ENCODE measurements at regions not wholly inside any gene's neighbourhood (a gene's known extent, or its start where the extent isn't known, plus 50 kb on each side); places are given as distances from the start of the nearest gene placed in this dataset.
"Not testable (repeated sequence)": the region's sequence is repeated elsewhere in the genome, so short reads cannot be mapped to it uniquely, and the experiment has no call there.

DNA sequence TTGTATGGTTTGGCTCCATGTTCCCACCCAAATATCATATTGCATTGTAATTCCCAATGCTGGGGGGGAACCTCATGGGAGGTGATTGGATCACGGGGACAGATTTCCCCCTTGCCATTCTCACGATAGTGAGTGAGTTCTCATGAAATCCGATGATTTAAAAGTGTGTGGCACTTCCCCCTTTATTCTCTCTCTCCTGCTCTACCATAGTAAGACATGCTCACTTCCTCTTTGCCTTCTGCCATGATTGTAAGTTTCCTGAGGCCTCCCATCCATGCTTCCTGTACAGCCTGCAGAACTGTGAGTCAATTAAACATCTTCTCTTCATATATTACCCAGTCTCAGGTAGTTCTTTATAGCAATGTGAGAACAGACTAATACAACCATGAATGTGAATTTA lies 211.6 kb upstream of the NR5A2 start:
- H3K27me3 Mint-ChIP-seq = peaks cover 52% of the 10 kb centered on the region
- no peak overlapping the region for H3K4me3 Mint-ChIP-seq
- peaks cover 5% of the 10 kb centered on the region for H3K9me3 Mint-ChIP-seq
- no peaks in the 10 kb centered on the region for H3K36me3 Mint-ChIP-seq (ENCODE audit: insufficient read depth)
- DNase-seq (ENCODE audit: low spot score in 2 of 2) (no peak), ATAC-seq (replicated peaks; ENCODE audit: extremely low read depth, poor library complexity, severe bottlenecking) (no peak)
- no peaks in the 10 kb centered on the region for H3K4me1 Mint-ChIP-seq
- no peak overlapping the region for H3K27ac Mint-ChIP-seq (ENCODE audit: low read depth)

DNA sequence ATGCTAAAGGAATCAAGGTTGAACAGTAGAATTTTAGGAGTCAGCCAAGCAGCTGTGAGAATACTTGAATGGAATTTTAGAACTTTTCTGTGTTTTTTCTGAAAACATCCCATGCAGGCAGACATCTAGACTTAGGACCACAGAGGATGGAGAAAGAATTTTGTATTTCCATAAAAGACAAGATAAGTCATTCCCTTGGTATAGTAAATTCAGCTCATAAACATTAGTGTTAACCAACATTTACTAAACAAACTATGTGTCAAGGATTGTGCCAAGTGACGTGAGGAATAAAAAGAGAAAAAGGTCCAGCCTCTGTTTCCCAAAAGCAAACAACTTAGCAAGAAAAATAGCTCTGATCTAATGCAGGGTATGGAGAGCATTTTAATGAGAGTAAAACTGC lies 210.2 kb upstream of the NR5A2 start:
- no peak overlapping the region for H3K4me3 Mint-ChIP-seq
- DNase-seq (ENCODE audit: low spot score in 2 of 2) (no peak), ATAC-seq (replicated peaks; ENCODE audit: extremely low read depth, poor library complexity, severe bottlenecking) (no peak)
- peaks cover 50% of the 10 kb centered on the region for H3K27me3 Mint-ChIP-seq
- no peaks in the 10 kb centered on the region for H3K36me3 Mint-ChIP-seq (ENCODE audit: insufficient read depth)
- H3K27ac Mint-ChIP-seq (ENCODE audit: low read depth) = no peak overlapping the region
- H3K4me1 Mint-ChIP-seq = no peaks in the 10 kb centered on the region
- H3K9me3 Mint-ChIP-seq = peaks cover 5% of the 10 kb centered on the region

DNA sequence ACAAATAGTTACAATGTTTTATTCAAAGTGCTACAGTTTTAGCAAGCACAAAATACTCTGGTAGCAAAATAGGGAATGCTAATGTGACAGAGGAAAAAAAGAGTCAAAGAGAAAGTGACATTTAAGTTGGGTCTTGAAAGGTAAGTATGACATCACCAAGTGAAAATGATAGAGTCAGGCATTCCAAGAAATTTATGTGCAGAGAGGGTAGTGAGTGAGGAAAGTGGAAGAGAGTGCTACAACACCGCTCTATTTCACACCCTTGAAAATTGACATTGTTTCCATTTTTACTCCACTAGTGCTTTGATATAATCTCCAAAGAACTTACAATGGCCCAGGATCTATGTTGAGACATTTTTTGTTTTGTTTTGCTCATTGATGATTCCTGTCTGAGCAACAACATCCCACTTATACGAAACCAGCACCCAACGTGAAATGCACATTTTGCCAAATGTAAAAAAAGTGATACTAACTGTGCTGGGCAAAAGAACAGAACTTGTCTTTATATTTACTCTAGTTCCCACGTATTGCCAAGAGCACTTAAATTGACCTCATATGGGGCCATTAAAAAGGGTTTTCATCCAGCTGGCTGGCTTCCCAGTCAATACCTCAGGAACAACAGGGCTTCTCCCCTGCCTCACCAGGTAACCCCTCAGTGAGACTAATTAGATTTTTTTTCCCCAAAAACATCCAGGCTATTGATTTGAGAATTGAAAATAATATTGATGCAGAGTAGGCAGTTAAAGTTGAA lies 206.3 kb upstream of the NR5A2 start:
- Mint-ChIP-seq H3K27ac (ENCODE audit: low read depth) (no peak overlapping the region), H3K27me3 (peaks cover 61% of the 10 kb centered on the region), H3K4me3 (no peak overlapping the region), H3K9me3 (peaks cover 6% of the 10 kb centered on the region), H3K4me1 (no peaks in the 10 kb centered on the region), H3K36me3 (ENCODE audit: insufficient read depth) (no peaks in the 10 kb centered on the region)
- no peak for DNase-seq (ENCODE audit: low spot score in 2 of 2)
- no peak for ATAC-seq (replicated peaks; ENCODE audit: extremely low read depth, poor library complexity, severe bottlenecking)

DNA sequence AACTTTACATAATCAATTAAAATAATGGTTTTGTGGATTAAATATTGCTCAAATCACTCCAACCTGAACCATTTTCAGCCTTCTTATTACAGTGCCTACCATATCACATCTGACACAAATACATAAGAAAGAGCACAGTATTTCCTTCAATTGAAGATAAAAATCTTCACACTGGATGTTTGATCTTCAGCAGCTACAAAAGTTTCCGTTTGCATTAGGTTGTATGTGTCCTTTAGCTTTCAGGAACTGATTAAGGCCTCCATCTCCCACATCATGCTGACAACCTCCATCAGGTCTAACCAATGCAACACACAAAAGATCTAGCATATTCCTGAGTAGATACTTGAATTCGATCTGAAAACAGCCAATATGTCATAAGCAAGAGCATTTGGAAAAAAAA lies 195.1 kb upstream of the NR5A2 start:
- H3K4me3 Mint-ChIP-seq = no peak overlapping the region
- no peaks in the 10 kb centered on the region for H3K4me1 Mint-ChIP-seq
- DNase-seq (ENCODE audit: low spot score in 2 of 2) (no peak), ATAC-seq (replicated peaks; ENCODE audit: extremely low read depth, poor library complexity, severe bottlenecking) (no peak)
- no peaks in the 10 kb centered on the region for H3K9me3 Mint-ChIP-seq
- H3K27me3 Mint-ChIP-seq = peaks cover 61% of the 10 kb centered on the region
- H3K27ac Mint-ChIP-seq (ENCODE audit: low read depth) = no peak overlapping the region
- H3K36me3 Mint-ChIP-seq (ENCODE audit: insufficient read depth) = no peaks in the 10 kb centered on the region

DNA sequence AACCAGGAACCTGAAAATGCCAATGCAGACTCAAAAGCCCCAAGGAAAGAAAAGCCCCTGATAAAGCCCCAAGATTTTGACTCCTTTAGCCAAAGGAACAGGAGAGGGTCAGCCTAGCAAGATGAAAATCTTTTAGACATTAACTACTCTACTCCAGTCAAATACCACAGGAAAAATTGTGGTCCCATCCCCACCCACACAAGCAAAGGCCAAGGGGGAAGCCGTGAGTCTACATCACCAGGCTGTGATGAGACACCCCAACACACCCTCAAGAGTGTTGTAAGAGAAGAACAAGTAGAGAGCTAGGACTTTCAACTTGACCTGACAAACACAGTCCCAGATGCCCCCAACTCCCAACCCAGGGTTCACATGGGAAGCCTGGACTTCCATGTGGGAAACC lies 192.8 kb upstream of the NR5A2 start:
- Mint-ChIP-seq H3K27ac (ENCODE audit: low read depth) (no peak overlapping the region), H3K4me1 (no peaks in the 10 kb centered on the region), H3K36me3 (ENCODE audit: insufficient read depth) (no peaks in the 10 kb centered on the region), H3K27me3 (peaks cover 74% of the 10 kb centered on the region), H3K4me3 (no peak overlapping the region), H3K9me3 (peaks cover 5% of the 10 kb centered on the region)
- ATAC-seq (replicated peaks; ENCODE audit: extremely low read depth, poor library complexity, severe bottlenecking) (no peak), DNase-seq (ENCODE audit: low spot score in 2 of 2) (no peak)

DNA sequence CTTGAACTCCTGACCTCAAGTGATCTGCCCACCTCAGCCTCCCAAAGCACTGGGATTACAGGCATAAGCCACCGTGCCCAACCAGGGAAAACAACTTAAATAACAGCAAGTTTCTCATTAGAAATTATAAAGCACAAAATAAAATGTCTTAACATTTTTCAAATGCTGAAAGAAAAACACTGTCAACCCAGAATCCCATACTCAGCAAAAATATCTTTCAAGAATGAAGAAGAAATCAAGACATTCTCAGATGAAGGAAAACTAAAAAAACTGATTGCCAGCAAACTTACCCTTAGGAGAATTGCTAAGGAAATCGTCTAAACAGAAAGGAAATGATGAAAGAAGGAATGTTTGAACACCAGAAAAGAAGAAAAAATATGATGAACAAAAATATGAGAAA lies 191.1 kb upstream of the NR5A2 start:
- Mint-ChIP-seq H3K36me3 (ENCODE audit: insufficient read depth) (no peaks in the 10 kb centered on the region), H3K4me3 (no peak overlapping the region), H3K9me3 (peaks cover 5% of the 10 kb centered on the region), H3K4me1 (no peaks in the 10 kb centered on the region), H3K27me3 (peaks cover 65% of the 10 kb centered on the region), H3K27ac (ENCODE audit: low read depth) (no peak overlapping the region)
- no peak for ATAC-seq (replicated peaks; ENCODE audit: extremely low read depth, poor library complexity, severe bottlenecking)
- DNase-seq (ENCODE audit: low spot score in 2 of 2) = no peak

DNA sequence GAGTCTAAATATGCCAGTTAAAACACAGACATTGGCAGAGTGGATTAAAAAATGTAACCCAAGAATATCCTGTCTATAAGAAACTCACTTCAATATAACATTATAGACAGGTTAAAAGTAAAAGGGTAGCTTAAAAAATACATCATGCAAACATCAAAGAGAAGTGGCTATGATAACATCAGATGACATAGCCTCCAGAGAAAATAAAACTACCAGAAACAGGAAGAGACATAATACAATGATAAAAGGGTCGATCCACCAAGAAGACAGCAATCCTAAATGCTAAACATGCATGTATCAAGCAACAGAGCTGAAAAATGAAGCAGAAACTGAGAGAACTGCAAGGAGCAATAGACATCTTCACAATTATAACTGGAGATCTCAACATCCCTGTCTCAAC lies 190.2 kb upstream of the NR5A2 start:
- H3K27ac Mint-ChIP-seq (ENCODE audit: low read depth) = no peak overlapping the region
- ATAC-seq (replicated peaks; ENCODE audit: extremely low read depth, poor library complexity, severe bottlenecking) = no peak
- H3K36me3 Mint-ChIP-seq (ENCODE audit: insufficient read depth) = no peaks in the 10 kb centered on the region
- DNase-seq (ENCODE audit: low spot score in 2 of 2) = no peak
- peaks cover 64% of the 10 kb centered on the region for H3K27me3 Mint-ChIP-seq
- H3K9me3 Mint-ChIP-seq = peaks cover 5% of the 10 kb centered on the region
- no peak overlapping the region for H3K4me3 Mint-ChIP-seq
- no peaks in the 10 kb centered on the region for H3K4me1 Mint-ChIP-seq

DNA sequence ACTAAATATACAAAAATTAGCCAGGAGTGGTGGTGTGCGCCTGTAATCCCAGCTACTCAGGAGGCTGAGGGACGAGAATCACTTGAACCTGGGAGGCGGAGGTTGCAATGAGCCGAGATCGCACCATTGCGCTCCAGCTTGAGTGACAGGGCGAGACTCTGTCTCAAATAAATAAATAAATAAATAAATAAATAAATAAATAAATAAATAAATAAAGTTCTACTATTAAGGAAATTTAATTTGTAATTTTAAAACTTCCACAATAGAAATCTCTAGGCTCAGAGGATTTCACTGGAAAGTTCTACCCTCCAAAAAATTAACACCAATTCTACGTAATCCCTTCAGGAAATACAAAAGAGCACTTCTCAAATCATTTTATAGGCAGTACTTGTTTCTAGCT lies 187.9 kb upstream of the NR5A2 start:
- not testable (repeated sequence) for H3K4me1 Mint-ChIP-seq; H3K27ac Mint-ChIP-seq (ENCODE audit: low read depth); ATAC-seq (replicated peaks; ENCODE audit: extremely low read depth, poor library complexity, severe bottlenecking); H3K36me3 Mint-ChIP-seq (ENCODE audit: insufficient read depth); DNase-seq (ENCODE audit: low spot score in 2 of 2); H3K9me3 Mint-ChIP-seq; H3K4me3 Mint-ChIP-seq
- H3K27me3 Mint-ChIP-seq = peaks cover 48% of the 10 kb centered on the region

DNA sequence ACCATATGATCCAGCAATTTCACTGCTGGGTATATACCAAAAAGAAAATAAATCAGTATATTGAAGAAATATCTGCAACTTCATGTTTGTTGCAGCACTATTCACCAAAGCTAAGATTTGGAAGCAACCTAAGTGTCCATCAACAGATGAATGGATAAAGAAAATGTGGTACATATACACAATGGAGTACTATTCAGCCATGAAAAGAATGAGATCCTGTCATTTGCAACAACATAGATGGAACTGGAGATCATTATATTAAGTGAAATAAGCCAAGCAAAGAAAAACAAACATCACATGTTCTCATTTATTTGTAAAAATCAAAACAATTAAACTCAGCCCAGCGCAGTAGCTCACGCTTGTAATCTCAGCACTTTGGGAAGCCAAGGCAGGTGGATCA lies 184.4 kb upstream of the NR5A2 start:
- H3K4me3 Mint-ChIP-seq; DNase-seq (ENCODE audit: low spot score in 2 of 2); H3K36me3 Mint-ChIP-seq (ENCODE audit: insufficient read depth); H3K9me3 Mint-ChIP-seq; H3K27ac Mint-ChIP-seq (ENCODE audit: low read depth); H3K4me1 Mint-ChIP-seq; ATAC-seq (replicated peaks; ENCODE audit: extremely low read depth, poor library complexity, severe bottlenecking): not testable (repeated sequence)
- peaks cover 32% of the 10 kb centered on the region for H3K27me3 Mint-ChIP-seq

DNA sequence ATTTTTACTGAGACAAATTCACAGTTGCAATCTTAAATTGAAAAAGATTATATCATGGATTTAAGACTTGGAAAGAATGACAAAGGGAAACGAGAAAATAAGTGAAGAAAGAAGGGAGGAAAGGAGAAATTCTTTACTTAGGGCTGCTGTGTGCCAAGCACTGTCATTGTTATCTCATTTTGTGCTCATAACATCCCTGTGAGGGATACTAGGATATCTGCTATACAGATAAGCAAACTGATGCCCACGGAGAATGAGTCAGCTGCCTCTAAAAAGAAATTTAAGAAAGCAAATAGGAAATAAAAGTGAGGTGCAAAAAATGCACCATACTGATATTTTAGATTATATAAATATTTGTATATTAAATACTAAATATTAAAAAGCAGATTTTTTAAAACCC lies 183.6 kb upstream of the NR5A2 start:
- Mint-ChIP-seq H3K4me3 (no peak overlapping the region), H3K4me1 (no peaks in the 10 kb centered on the region), H3K9me3 (no peaks in the 10 kb centered on the region), H3K27ac (ENCODE audit: low read depth) (no peak overlapping the region), H3K27me3 (peaks cover 32% of the 10 kb centered on the region), H3K36me3 (ENCODE audit: insufficient read depth) (no peaks in the 10 kb centered on the region)
- DNase-seq (ENCODE audit: low spot score in 2 of 2) (no peak), ATAC-seq (replicated peaks; ENCODE audit: extremely low read depth, poor library complexity, severe bottlenecking) (no peak)

DNA sequence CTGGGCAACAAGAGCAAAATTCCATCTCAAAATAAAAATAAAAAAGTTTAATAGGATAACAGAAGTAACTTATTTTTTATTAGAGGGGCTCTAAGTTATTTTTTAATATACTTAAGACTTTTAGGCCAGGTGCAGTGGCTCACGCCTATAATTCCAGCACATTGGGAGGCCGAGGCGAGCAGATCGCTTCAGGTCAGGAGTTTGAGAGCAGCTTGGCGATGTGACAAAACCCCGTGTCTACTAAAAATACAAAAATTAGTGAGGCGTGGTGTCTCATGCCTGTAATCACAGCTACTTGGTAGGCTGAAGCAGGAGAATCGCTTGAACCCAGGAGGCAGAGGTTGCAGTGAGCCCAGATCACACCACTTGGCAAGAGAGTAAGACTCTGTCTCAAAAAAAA lies 180.5 kb upstream of the NR5A2 start:
- DNase-seq (ENCODE audit: low spot score in 2 of 2) (no peak), ATAC-seq (replicated peaks; ENCODE audit: extremely low read depth, poor library complexity, severe bottlenecking) (no peak)
- no peaks in the 10 kb centered on the region for H3K4me1 Mint-ChIP-seq
- H3K4me3 Mint-ChIP-seq = no peak overlapping the region
- no peaks in the 10 kb centered on the region for H3K9me3 Mint-ChIP-seq
- peaks cover 27% of the 10 kb centered on the region for H3K27me3 Mint-ChIP-seq
- no peak overlapping the region for H3K27ac Mint-ChIP-seq (ENCODE audit: low read depth)
- no peaks in the 10 kb centered on the region for H3K36me3 Mint-ChIP-seq (ENCODE audit: insufficient read depth)

DNA sequence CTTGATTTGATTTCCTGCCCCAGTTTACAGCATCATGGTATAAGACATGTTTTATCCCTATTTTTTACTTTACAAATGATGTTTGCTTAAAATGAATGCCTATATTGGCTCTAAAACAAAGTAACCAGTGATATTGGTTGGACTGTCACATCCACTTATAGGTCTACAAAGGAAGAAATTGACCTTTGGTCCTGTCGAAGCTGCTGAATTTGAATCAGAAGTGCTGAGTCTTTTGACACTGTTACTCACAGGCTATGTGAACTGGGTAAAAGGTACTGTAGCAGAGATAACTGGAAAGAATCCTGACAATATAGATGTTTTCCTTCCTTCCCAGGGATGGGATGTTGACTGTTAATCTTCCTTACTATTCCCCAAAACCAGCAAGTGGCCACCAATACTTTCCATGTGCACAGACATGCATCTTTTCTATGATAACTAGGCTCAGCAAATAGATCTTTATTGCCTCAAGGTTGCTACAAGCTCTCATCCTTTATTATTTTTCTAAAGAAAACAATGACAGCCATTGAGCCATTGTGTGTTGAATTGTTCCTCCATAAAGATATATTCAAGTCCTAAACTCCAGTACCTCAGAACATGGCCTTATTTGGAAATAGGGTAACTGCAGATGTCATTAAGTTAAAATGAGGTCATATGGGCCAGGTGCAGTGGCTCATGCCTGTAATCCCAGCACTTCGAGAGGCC lies 175.9 kb upstream of the NR5A2 start:
- Mint-ChIP-seq H3K27me3 (peaks cover 35% of the 10 kb centered on the region), H3K27ac (ENCODE audit: low read depth) (no peak overlapping the region), H3K4me1 (no peaks in the 10 kb centered on the region), H3K4me3 (no peak overlapping the region), H3K36me3 (ENCODE audit: insufficient read depth) (no peaks in the 10 kb centered on the region), H3K9me3 (no peaks in the 10 kb centered on the region)
- ATAC-seq (replicated peaks; ENCODE audit: extremely low read depth, poor library complexity, severe bottlenecking) (no peak), DNase-seq (ENCODE audit: low spot score in 2 of 2) (no peak)

DNA sequence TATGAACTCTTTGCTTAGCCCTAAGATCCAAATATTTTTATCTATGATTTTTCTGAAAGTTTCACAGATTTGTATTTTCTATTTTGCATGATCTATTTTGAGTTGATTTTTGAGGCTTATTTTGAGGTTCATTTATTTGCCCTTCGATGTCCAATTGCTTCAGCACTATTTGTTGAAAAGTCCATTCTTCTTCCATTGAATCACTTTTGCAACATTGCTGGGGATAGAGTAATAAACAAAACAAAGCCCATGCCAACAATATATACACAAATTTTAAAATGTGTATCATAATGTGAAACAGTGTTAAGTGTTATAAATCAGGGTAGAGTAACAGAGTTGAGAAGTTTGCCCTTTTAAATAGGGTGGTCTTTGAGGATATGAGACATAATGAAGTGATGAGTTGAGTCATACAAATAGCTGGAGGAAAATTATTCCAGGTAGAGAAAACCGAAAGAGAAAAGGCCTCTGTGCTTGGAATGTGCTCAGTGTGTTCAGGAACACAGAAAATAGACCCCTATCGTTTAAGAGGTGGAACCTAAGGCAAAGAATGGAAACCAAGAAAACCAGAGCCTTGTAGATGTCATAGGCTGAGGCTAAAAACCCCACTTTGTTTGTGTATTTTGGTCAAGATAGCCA lies 172.7 kb upstream of the NR5A2 start:
- Mint-ChIP-seq H3K36me3 (ENCODE audit: insufficient read depth) (no peaks in the 10 kb centered on the region), H3K27me3 (peaks cover 34% of the 10 kb centered on the region), H3K4me1 (no peaks in the 10 kb centered on the region), H3K4me3 (no peak overlapping the region), H3K9me3 (no peaks in the 10 kb centered on the region), H3K27ac (ENCODE audit: low read depth) (no peak overlapping the region)
- ATAC-seq (replicated peaks; ENCODE audit: extremely low read depth, poor library complexity, severe bottlenecking) (no peak), DNase-seq (ENCODE audit: low spot score in 2 of 2) (no peak)
